PC-3 (cell line): ENCODE measurements at regions not wholly inside any gene's neighbourhood (a gene's known extent, or its start where the extent isn't known, plus 50 kb on each side); places are given as distances from the start of the nearest gene placed in this dataset.

ENCODE experiments used
- ATAC-seq: fragments of 200-7000 bp; cut with Tn5 transposase; 2 replicates; pipeline ENCODE4 v1.9.1; 2020; ENCODE audit warnings: mild to moderate bottlenecking, moderate library complexity
- BruUV-seq: library from RNA; stranded (reverse); fragments of 400-500 nt; replicated peaks from 2 replicates; lab custom pipeline; 2021; lab: Mats Ljungman, UMichigan
- CTCF ChIA-PET: fragments of 300-600 bp; sonication (Branson Sonifier 250); formaldehyde crosslinking; loops from one replicate; lab custom pipeline; 2022; ENCODE audit warnings: antibody characterized with exemption; lab: Charles Lee
- POLR2A ChIA-PET: fragments of 300-600 bp; sonication (Branson Sonifier 250); formaldehyde crosslinking; loops from one replicate; lab custom pipeline; 2022; ENCODE audit warnings: antibody characterized with exemption; ENCODE audit not compliant: unreplicated experiment; lab: Charles Lee
- DNase-seq: peaks from one replicate; pipeline ENCODE4 v3.0.0-alpha.2; 2015
- H2AFZ ChIP-seq: fragments of 300-600 bp; sonication (generic); 2 replicates; pipeline ENCODE4 v1.6.0; 2016; ENCODE audit warnings: antibody characterized with exemption, low read length
- H3F3A ChIP-seq: fragments of 300-600 bp; sonication (generic); one replicate; pipeline ENCODE4 v1.6.0; 2017; ENCODE audit warnings: antibody characterized with exemption, low read length, control low read depth, mild to moderate bottlenecking; ENCODE audit not compliant: unreplicated experiment
- H3K27ac ChIP-seq: fragments of 300-600 bp; sonication (generic); 2 replicates; pipeline ENCODE4 v1.5.1; 2016; ENCODE audit warnings: mild to moderate bottlenecking, low read length
- H3K27me3 ChIP-seq: fragments of 300-600 bp; sonication (generic); 2 replicates; pipeline ENCODE4 v1.6.1; 2016; ENCODE audit warnings: low read length, mixed read lengths
- H3K36me3 ChIP-seq: fragments of 300-600 bp; sonication (generic); 2 replicates; pipeline ENCODE4 v1.6.1; 2016; ENCODE audit warnings: low read depth, mixed run types, low read length, mixed read lengths
- H3K4me1 ChIP-seq: fragments of 300-600 bp; sonication (generic); 2 replicates; pipeline ENCODE4 v1.5.1; 2016; ENCODE audit warnings: low read length; ENCODE audit not compliant: insufficient read depth
- H3K4me2 ChIP-seq: fragments of 300-600 bp; sonication (generic); 2 replicates; pipeline ENCODE4 v1.6.0; 2016; ENCODE audit warnings: low read length
- H3K4me3 ChIP-seq: fragments of 300-600 bp; sonication (generic); 2 replicates; pipeline ENCODE4 v1.5.1; 2016; ENCODE audit warnings: mild to moderate bottlenecking, low read length, mixed read lengths
- H3K79me2 ChIP-seq: fragments of 300-600 bp; sonication (generic); 2 replicates; pipeline ENCODE4 v1.6.1; 2017; ENCODE audit warnings: low read length, mixed read lengths
- H3K9ac ChIP-seq: fragments of 300-600 bp; sonication (generic); 2 replicates; pipeline ENCODE4 v1.6.0; 2016; ENCODE audit warnings: mild to moderate bottlenecking, low read length
- H3K9me2 ChIP-seq: fragments of 300-600 bp; sonication (generic); replicated peaks from 2 replicates; pipeline ENCODE4 v1.6.1; 2016; ENCODE audit warnings: mixed run types, low read length, mixed read lengths
- H3K9me3 ChIP-seq: fragments of 300-600 bp; sonication (generic); 2 replicates; pipeline ENCODE4 v1.6.1; 2016; ENCODE audit warnings: low read length, mixed read lengths
- H4K20me1 ChIP-seq: fragments of 300-600 bp; sonication (generic); 2 replicates; pipeline ENCODE4 v1.6.1; 2016; ENCODE audit warnings: low read length, mixed read lengths
- CTCF ChIP-seq: fragments of 300-600 bp; sonication (generic); conservative IDR thresholded peaks from 2 replicates; pipeline ENCODE4 v1.5.1; 2017; ENCODE audit warnings: antibody characterized with exemption, low read depth, mild to moderate bottlenecking, low read length
- EZH2 ChIP-seq: fragments of 300-600 bp; sonication (generic); IDR thresholded peaks from one replicate; pipeline ENCODE4 v1.6.1; 2017; ENCODE audit warnings: antibody characterized with exemption, mild to moderate bottlenecking, low read length; ENCODE audit not compliant: unreplicated experiment
- EZH2phosphoT487 ChIP-seq: fragments of 300-600 bp; sonication (generic); IDR thresholded peaks from 2 replicates; pipeline ENCODE4 v1.6.1; 2018; ENCODE audit warnings: mild to moderate bottlenecking, antibody characterized with exemption, low read length, borderline replicate concordance
- intact Hi-C: fragments of 100-400 bp; cut with micrococcal nuclease; formaldehyde crosslinking; loops from 2 replicates; pipeline ENCODE4 v1.9.0; 2023

GRCh38 chr1:79371802-79372201 is 365.3 kb upstream of the ADGRL4 start:
- no peak for ATAC-seq
- Histone ChIP-seq H3K36me3 (no peaks in the 10 kb centered on the region), H3K4me1 (no peaks in the 10 kb centered on the region), H3K9me2 (no peaks in the 10 kb centered on the region), H3K9ac (no peak overlapping the region), H3K4me3 (no peak overlapping the region), H3K79me2 (no peaks in the 10 kb centered on the region), H3K4me2 (no peak overlapping the region), H2AFZ (no peak overlapping the region), H4K20me1 (no peaks in the 10 kb centered on the region), H3K27ac (no peak overlapping the region), H3K27me3 (no peaks in the 10 kb centered on the region), H3K9me3 (no peaks in the 10 kb centered on the region), H3F3A (no peaks in the 10 kb centered on the region)
- DNase-seq = no peak
- TF ChIP-seq EZH2phosphoT487 = no peak
- no peak for TF ChIP-seq CTCF
- TF ChIP-seq EZH2 = no peak
- BruUV-seq = no TSS peak
- ChIA-PET POLR2A (no interaction called here), CTCF (no interaction called here)
- intact Hi-C loops = no loop called here

- no peak for ATAC-seq
These were observed 362.6 kb upstream of the ADGRL4 start for GRCh38 chr1:79369091-79369490.

More at GRCh38 chr1:79369091-79369490, 362.6 kb upstream of the ADGRL4 start:
- Histone ChIP-seq H3K4me1 (no peaks in the 10 kb centered on the region), H3K9me2 (no peaks in the 10 kb centered on the region), H3K9me3 (no peaks in the 10 kb centered on the region), H2AFZ (no peak overlapping the region), H3K27ac (no peak overlapping the region), H3K27me3 (no peaks in the 10 kb centered on the region), H3K4me2 (no peak overlapping the region), H4K20me1 (no peaks in the 10 kb centered on the region), H3K4me3 (no peak overlapping the region), H3K9ac (no peak overlapping the region), H3K36me3 (no peaks in the 10 kb centered on the region), H3K79me2 (no peaks in the 10 kb centered on the region), H3F3A (no peaks in the 10 kb centered on the region)
- CTCF ChIA-PET = no interaction called here
- BruUV-seq = no TSS peak
- DNase-seq = no peak
- TF ChIP-seq CTCF (no peak), EZH2phosphoT487 (no peak), EZH2 (no peak)
- POLR2A ChIA-PET = interaction anchor here (0.6 kb wide), 1 partner anchor 15 kb away, joined by 3 read pairs; no protein-coding TSS in a partner anchor
- intact Hi-C loops = no loop called here
